Fibroblast of pulmonary artery (primary cell): ENCODE measurements at regions not wholly inside any gene's neighbourhood (a gene's known extent, or its start where the extent isn't known, plus 50 kb on each side); places are given as distances from the start of the nearest gene placed in this dataset.
A peak's percentile ranks its signal among the peaks of the same experiment; 100 is the strongest.

Experiments
- DNase-seq: peaks from one replicate; pipeline ENCODE4 v3.0.0-alpha.2; 2010; ENCODE audit warnings: low read depth
- H3K4me3 ChIP-seq: replicated peaks from 2 replicates; pipeline ENCODE4 v1.5.1; 2011; ENCODE audit warnings: low read depth, mild to moderate bottlenecking, control low read depth, low read length, moderate library complexity
- CTCF ChIP-seq: IDR thresholded peaks from 2 replicates; pipeline ENCODE4 v1.5.1; 2011; ENCODE audit warnings: mild to moderate bottlenecking, control low read depth, low read length, inconsistent platforms; ENCODE audit errors: missing control alignments

- no peak overlapping the region for H3K4me3 ChIP-seq
- no peak for TF ChIP-seq CTCF
- no peak for DNase-seq
These were observed 207.5 kb downstream of the CTTN start for GRCh38 chr11:70605846-70606245.

- H3K4me3 ChIP-seq: no peak overlapping the region
- no peak for TF ChIP-seq CTCF
- no peak for DNase-seq
These were observed 208.1 kb downstream of the CTTN start for GRCh38 chr11:70606248-70606950.

GRCh38 chr11:70606951-70607330 lies 208.6 kb downstream of the CTTN start:
- no peak for TF ChIP-seq CTCF
- no peak overlapping the region for H3K4me3 ChIP-seq
- no peak for DNase-seq

- TF ChIP-seq CTCF: no peak
- H3K4me3 ChIP-seq: no peak overlapping the region
- no peak for DNase-seq
These were observed 209.2 kb downstream of the CTTN start for GRCh38 chr11:70607561-70607960.

GRCh38 chr11:70608568-70609470 lies 210.5 kb downstream of the CTTN start:
- TF ChIP-seq CTCF: no peak
- peak; percentile 7 for DNase-seq
- H3K4me3 ChIP-seq: no peak overlapping the region

- no peak for TF ChIP-seq CTCF
- H3K4me3 ChIP-seq: no peak overlapping the region
- no peak for DNase-seq
These were observed 212.5 kb downstream of the CTTN start for GRCh38 chr11:70610566-70611565.
